ENCODE measurements at regions not wholly inside any gene's neighbourhood (a gene's known extent, or its start where the extent isn't known, plus 50 kb on each side); places are given as distances from the start of the nearest gene placed in this dataset.
"Not testable (repeated sequence)": the region's sequence is repeated elsewhere in the genome, so short reads cannot be mapped to it uniquely, and the experiment has no call there.

DNA sequence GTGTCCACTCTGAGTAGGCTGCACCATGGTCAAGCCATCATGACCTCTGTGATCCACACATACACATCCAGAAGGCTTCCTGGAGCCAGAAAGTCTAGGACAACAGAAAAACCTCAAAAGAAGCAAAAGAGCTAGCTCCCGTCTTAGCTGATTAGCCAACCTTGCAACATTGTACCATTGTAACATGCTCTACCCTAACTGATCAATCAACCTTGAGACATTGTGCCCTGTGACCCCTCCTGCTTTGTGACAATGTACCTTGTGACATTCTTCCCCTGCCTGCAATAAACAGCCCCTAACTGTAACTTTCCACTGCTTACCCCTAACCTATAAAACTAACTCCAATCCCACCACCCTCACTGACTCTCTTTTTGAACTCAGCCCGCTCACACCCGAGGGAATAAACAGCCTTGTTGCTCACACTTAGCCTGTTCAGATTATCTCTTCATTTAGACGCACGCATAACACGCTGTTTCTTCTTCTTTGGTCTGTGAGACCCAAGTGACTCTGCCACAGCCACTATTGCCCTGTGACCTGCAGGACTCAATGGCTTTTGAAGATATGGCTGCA lies 1104.6 kb downstream of the OTOL1 start:
- Histone ChIP-seq H3K4me1 (peaks cover 15 to 62% (median 52%) of the 10 kb centered on the region in 10 experiments), H3K27ac (peak overlapping the region in 2 of 11 experiments; percentile 12 to 61; a peak in 2 of 22 replicates), H3K9ac (0 out of 22 replicates have a peak overlapping the region, but pooled peaks of 1 of the 11 experiments have one; percentile 19), H3K4me3 (no peak overlapping the region), H3K4me2 (peak overlapping the region in 10 of 11 experiments; percentile 15 to 80 (median 54); a peak in 18 of 22 replicates), H3K9me3 (replicated peaks in 1 of 11) (peaks cover 0 to 33% (median 16%) of the 10 kb centered on the region in 11 experiments; a peak in 18 of 22 replicates), H3K27me3 (no peaks in the 10 kb centered on the region), H3K36me3 (no peaks in the 10 kb centered on the region), H4K20me1 (no peaks in the 10 kb centered on the region)
- peak in 1 of 11 experiments; percentile 44; a peak in 1 of 22 replicates for TF ChIP-seq Cebpa-rat (IDR thresholded peaks at IDR 0.05)

GRCh38 chr3:162602619-162603018 lies 1106.0 kb downstream of the OTOL1 start:
- no peak for TF ChIP-seq Cebpa-rat (IDR thresholded peaks at IDR 0.05)
- Histone ChIP-seq H3K4me1 (peaks cover 15 to 52% (median 40%) of the 10 kb centered on the region in 10 experiments), H3K4me2 (no peak overlapping the region), H3K27ac (no peak overlapping the region), H3K9ac (no peak overlapping the region), H3K9me3 (replicated peaks in 1 of 11) (peaks cover 0 to 35% (median 18%) of the 10 kb centered on the region in 11 experiments; a peak in 18 of 22 replicates), H3K27me3 (no peaks in the 10 kb centered on the region), H3K36me3 (no peaks in the 10 kb centered on the region), H3K4me3 (no peak overlapping the region), H4K20me1 (no peaks in the 10 kb centered on the region)

GRCh38 chr3:162605651-162606204 lies 1109.1 kb downstream of the OTOL1 start:
- Histone ChIP-seq H3K4me1 (peaks cover 0 to 32% (median 12%) of the 10 kb centered on the region in 10 experiments; a peak in 17 of 20 replicates), H3K36me3 (no peaks in the 10 kb centered on the region), H3K9me3 (replicated peaks in 1 of 11) (peaks cover 0 to 25% (median 11%) of the 10 kb centered on the region in 11 experiments; a peak in 9 of 22 replicates), H4K20me1 (no peaks in the 10 kb centered on the region), H3K9ac (no peak overlapping the region), H3K27me3 (no peaks in the 10 kb centered on the region), H3K4me3 (no peak overlapping the region), H3K27ac (peak overlapping the region in 2 of 11 experiments; percentile 32 to 49; a peak in 3 of 22 replicates), H3K4me2 (peak overlapping the region in 2 of 11 experiments; percentile 19 to 56; a peak in 3 of 22 replicates)
- TF ChIP-seq Cebpa-rat (IDR thresholded peaks at IDR 0.05) = no peak

DNA sequence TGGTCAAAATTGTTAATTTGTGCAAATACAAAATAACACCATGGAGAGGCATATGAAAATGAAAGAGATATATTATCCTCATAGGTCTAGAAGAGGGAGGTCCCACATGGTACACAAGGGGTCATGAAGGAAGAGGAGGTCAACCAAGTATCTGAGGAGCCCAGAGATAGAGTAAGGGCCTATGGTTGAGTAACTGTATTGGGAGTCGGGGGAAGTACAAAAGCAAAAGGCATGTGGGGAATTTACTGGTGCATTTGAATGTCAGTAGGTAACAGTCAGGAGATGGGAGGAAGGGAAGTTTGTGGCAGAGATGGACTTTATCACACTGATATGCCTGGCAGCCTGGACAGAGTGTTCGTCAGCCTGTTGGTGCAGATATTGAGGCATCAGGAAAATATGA lies 1113.7 kb downstream of the OTOL1 start:
- Histone ChIP-seq H3K4me3 (no peak overlapping the region), H3K27ac (no peak overlapping the region), H3K4me2 (no peak overlapping the region), H3K36me3 (no peaks in the 10 kb centered on the region), H3K9me3 (replicated peaks in 1 of 11) (peaks cover 0 to 17% (median 6%) of the 10 kb centered on the region in 11 experiments; a peak in 6 of 22 replicates), H4K20me1 (no peaks in the 10 kb centered on the region), H3K9ac (no peak overlapping the region), H3K4me1 (peaks cover 0 to 17% (median 0%) of the 10 kb centered on the region in 10 experiments; a peak in 4 of 20 replicates), H3K27me3 (no peaks in the 10 kb centered on the region)
- TF ChIP-seq Cebpa-rat (IDR thresholded peaks at IDR 0.05) = no peak

DNA sequence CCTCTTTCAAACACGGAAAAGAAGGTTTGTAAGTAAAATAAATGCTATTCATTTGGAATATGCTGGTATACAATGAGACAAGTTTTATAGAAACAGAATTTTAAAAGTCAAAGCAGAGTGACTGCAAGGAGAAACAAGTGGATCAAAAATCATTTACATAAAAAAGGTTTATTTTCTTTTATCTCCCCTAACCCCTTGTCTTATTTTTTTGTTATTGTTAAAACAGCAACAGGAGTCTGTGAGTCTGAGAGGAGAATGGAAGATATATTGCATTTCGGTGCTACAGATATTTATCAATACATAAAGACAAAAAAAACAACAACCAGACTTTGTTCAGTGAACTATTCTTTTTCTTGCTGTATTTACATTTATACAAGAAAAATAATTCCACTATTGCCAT lies 1116.4 kb downstream of the OTOL1 start:
- no peaks in the 10 kb centered on the region for H3K4me1 ChIP-seq
- H3K4me2 ChIP-seq = no peak overlapping the region
- no peaks in the 10 kb centered on the region for H4K20me1 ChIP-seq
- no peak for TF ChIP-seq Cebpa-rat (IDR thresholded peaks at IDR 0.05)
- no peak overlapping the region for H3K27ac ChIP-seq
- H3K27me3 ChIP-seq = no peaks in the 10 kb centered on the region
- H3K36me3 ChIP-seq = no peaks in the 10 kb centered on the region
- no peak overlapping the region for H3K9ac ChIP-seq
- peaks cover 0 to 16% (median 0%) of the 10 kb centered on the region in 11 experiments; a peak in 4 of 22 replicates for H3K9me3 ChIP-seq (replicated peaks in 1 of 11)
- H3K4me3 ChIP-seq = no peak overlapping the region

GRCh38 chr3:162626172-162626571 lies 1129.6 kb downstream of the OTOL1 start:
- no peaks in the 10 kb centered on the region for H3K4me1 ChIP-seq
- peaks cover 12 to 22% (median 18%) of the 10 kb centered on the region in 11 experiments; a peak in 20 of 22 replicates for H3K9me3 ChIP-seq (replicated peaks in 1 of 11)

GRCh38 chr3:162628531-162628930 lies 1131.9 kb downstream of the OTOL1 start:
- H3K4me2 ChIP-seq = no peak overlapping the region
- H3K4me3 ChIP-seq = no peak overlapping the region
- no peaks in the 10 kb centered on the region for H3K4me1 ChIP-seq
- H3K27me3 ChIP-seq = no peaks in the 10 kb centered on the region
- no peak overlapping the region for H3K9ac ChIP-seq
- no peaks in the 10 kb centered on the region for H4K20me1 ChIP-seq
- H3K27ac ChIP-seq = no peak overlapping the region
- H3K9me3 ChIP-seq (replicated peaks in 1 of 11) = no peaks in the 10 kb centered on the region
- H3K36me3 ChIP-seq = no peaks in the 10 kb centered on the region
- TF ChIP-seq Cebpa-rat (IDR thresholded peaks at IDR 0.05) = no peak

More at GRCh38 chr3:162626172-162626571, 1129.6 kb downstream of the OTOL1 start:
- H3K27me3 ChIP-seq = no peaks in the 10 kb centered on the region
- H4K20me1 ChIP-seq = no peaks in the 10 kb centered on the region
- no peaks in the 10 kb centered on the region for H3K36me3 ChIP-seq
- H3K27ac ChIP-seq = no peak overlapping the region
- no peak overlapping the region for H3K4me3 ChIP-seq
- H3K4me2 ChIP-seq = no peak overlapping the region
- TF ChIP-seq Cebpa-rat (IDR thresholded peaks at IDR 0.05) = no peak
- no peak overlapping the region for H3K9ac ChIP-seq

DNA sequence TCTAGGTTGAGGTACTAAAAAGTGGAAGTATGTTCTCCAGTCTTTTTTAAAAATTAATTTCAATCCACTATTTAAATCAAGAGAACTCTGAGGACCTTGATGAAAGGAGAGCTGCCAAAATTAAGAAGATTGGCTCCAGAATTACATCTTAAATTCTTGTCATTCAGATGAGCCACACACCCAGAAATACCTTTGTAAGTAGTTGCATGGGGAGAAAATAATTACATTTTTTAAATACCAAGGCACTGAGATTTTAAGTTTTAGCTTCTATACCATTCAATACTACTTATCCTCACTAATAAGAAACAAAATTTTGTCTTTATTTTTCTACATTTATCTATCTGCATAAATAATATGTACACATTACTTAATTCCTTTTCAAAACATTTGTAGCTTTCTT lies 1132.8 kb downstream of the OTOL1 start:
- H3K27me3 ChIP-seq = no peaks in the 10 kb centered on the region
- no peak overlapping the region for H3K9ac ChIP-seq
- H3K27ac ChIP-seq = no peak overlapping the region
- no peak for TF ChIP-seq Cebpa-rat (IDR thresholded peaks at IDR 0.05)
- H3K4me3 ChIP-seq = no peak overlapping the region
- H4K20me1 ChIP-seq = no peaks in the 10 kb centered on the region
- H3K9me3 ChIP-seq (replicated peaks in 1 of 11) = no peaks in the 10 kb centered on the region; a peak in 1 of 22 replicates
- H3K4me1 ChIP-seq = no peaks in the 10 kb centered on the region
- H3K4me2 ChIP-seq = no peak overlapping the region
- no peaks in the 10 kb centered on the region for H3K36me3 ChIP-seq

DNA sequence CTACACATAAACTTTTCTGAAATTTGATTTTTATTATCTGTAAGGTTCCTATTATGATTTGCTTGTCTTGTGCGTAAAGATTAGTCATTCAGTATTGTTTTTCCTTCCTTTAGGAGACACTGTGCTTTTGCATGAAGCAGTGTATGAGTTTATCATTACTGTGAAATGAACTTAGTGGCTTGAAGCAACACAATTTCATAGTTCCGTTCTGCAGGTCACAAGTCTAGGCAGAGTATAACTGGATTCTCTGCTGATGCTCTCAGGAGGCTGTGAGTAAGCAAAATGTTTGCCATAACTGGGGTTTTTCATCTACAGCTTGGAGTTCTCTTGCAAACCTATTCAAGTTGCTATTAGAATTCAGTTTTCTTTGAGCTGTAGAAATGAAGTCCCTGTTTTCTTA lies 1136.1 kb downstream of the OTOL1 start:
- no peaks in the 10 kb centered on the region for H3K36me3 ChIP-seq
- H4K20me1 ChIP-seq = no peaks in the 10 kb centered on the region
- no peak overlapping the region for H3K4me3 ChIP-seq
- no peak overlapping the region for H3K9ac ChIP-seq
- peaks cover 4 to 22% (median 14%) of the 10 kb centered on the region in 11 experiments; a peak in 16 of 22 replicates for H3K9me3 ChIP-seq (replicated peaks in 1 of 11)
- H3K27ac ChIP-seq = no peak overlapping the region
- no peak overlapping the region for H3K4me2 ChIP-seq
- H3K4me1 ChIP-seq = no peaks in the 10 kb centered on the region
- H3K27me3 ChIP-seq = no peaks in the 10 kb centered on the region
- TF ChIP-seq Cebpa-rat (IDR thresholded peaks at IDR 0.05) = no peak

- H3K27me3 ChIP-seq, H3K36me3 ChIP-seq, H4K20me1 ChIP-seq, H3K9ac ChIP-seq, H3K4me3 ChIP-seq, H3K4me2 ChIP-seq, H3K27ac ChIP-seq: not testable (repeated sequence)
- Histone ChIP-seq H3K9me3 (replicated peaks in 1 of 11) (peaks cover 12 to 44% (median 25%) of the 10 kb centered on the region in 11 experiments; a peak in 19 of 22 replicates), H3K4me1 (peaks cover 12 to 17% (median 15%) of the 10 kb centered on the region in 10 experiments; a peak in 18 of 20 replicates)
These were observed 1143.6 kb downstream of the OTOL1 start for GRCh38 chr3:162640208-162640607.

All from BLaER1 treated with 17β-estradiol and CSF1 and Interleukin-3, amounts not matched to agents 10 nM and 100 nM (cell line).